ENCODE measurements at regions not wholly inside any gene's neighbourhood (a gene's known extent, or its start where the extent isn't known, plus 50 kb on each side); places are given as distances from the start of the nearest gene placed in this dataset.
"Not testable (repeated sequence)": the region's sequence is repeated elsewhere in the genome, so short reads cannot be mapped to it uniquely, and the experiment has no call there.

DNA sequence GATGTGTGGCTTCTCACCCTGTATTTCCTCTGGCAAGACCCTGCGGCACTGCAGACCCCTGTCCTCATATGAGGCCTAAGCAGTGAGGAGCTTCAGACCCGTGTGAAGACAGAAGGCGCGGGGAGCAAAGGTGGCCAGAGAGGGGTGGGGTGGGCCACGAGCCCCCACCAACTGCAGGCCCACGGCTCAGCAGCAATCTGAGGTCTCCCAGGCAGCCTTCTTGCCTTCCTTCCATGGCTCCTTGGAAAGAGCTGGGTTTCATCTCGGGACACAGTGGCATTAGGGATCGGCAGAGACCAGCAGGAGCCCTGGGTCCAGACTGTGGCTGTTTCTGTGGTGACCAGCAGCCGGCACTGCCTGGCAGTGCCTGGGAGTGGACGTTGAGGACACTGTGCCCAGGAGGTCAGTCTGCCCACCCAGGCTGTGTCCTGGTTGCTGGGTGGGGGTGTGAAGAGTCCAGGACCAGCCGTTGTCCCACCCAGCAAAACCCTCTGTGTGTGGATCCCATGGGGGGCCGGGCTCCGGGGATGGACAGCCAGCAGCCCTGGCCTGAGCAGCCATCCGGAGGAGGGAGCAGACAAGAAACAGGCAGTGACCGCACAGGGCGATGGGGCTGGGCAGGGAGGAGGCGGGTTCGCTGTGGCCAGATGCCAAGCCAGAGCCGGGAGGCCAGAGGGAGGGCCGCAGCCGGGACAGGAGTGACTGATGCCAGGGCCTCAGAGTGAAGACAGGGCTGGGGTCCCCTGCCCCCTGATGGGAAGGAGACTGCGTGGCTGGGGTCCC, 73.8 kb downstream of the RRM2 start:
- Histone ChIP-seq H3K4me1 (no peaks in the 10 kb centered on the region), H3K36me3 (no peaks in the 10 kb centered on the region), H3K9ac (ENCODE audit: low read depth in 2 of 2, low read length in 2 of 2) (no peak overlapping the region), H3K27ac (no peak overlapping the region), H3K9me3 (no peaks in the 10 kb centered on the region), H3K4me3 (no peak overlapping the region), H3K27me3 (no peaks in the 10 kb centered on the region)
- peak; percentile 45 for DNase-seq
- intact Hi-C loops (cut with DNase I), result no loop called here
- TF ChIP-seq, protein P1, sequence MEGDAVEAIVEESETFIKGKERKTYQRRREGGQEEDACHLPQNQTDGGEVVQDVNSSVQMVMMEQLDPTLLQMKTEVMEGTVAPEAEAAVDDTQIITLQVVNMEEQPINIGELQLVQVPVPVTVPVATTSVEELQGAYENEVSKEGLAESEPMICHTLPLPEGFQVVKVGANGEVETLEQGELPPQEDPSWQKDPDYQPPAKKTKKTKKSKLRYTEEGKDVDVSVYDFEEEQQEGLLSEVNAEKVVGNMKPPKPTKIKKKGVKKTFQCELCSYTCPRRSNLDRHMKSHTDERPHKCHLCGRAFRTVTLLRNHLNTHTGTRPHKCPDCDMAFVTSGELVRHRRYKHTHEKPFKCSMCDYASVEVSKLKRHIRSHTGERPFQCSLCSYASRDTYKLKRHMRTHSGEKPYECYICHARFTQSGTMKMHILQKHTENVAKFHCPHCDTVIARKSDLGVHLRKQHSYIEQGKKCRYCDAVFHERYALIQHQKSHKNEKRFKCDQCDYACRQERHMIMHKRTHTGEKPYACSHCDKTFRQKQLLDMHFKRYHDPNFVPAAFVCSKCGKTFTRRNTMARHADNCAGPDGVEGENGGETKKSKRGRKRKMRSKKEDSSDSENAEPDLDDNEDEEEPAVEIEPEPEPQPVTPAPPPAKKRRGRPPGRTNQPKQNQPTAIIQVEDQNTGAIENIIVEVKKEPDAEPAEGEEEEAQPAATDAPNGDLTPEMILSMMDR (IDR thresholded peaks at IDR 0.05), result no peak

DNA sequence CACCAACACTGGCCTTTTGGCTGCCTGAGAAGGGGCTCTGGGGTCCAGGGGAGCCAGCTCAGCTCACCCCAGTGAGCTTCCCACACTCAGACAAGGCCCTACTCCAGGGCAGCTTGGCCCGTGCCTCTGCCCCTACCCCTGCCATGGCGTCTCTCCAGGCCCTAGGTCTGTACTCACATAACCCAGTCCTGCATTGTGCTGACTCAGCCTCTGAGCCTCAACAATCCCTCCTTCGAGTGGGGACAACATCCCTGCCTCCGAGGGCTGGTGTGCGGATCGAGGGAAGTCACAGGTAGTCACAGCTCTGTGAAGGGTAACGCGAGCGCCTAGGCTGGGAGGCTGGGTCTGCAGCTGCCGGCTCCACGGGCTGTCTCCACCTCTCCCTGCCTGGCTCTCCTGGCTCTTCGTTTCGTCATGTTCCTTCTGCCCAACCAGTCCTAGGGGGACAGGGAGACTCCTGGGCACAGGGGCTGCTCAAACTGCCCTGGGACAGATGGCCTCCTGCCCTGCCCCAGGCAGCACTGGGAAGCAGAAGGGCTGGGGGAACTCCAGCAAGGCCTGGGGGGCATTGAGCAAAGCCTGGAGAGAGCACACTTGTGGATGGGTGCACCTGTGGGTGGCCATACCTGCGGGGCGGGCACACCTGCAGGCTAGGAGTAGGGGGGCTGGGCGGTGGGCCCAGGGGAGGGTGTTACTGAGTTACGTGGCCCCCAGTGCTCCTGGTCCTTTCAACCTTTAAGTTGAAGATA, 74.6 kb downstream of the RRM2 start:
- no peaks in the 10 kb centered on the region for H3K9me3 ChIP-seq
- TF ChIP-seq, protein P1 (IDR thresholded peaks at IDR 0.05), result no peak
- no peak for DNase-seq
- H3K36me3 ChIP-seq, result no peaks in the 10 kb centered on the region
- H3K4me1 ChIP-seq, result no peaks in the 10 kb centered on the region
- no peak overlapping the region for H3K9ac ChIP-seq (ENCODE audit: low read depth in 2 of 2, low read length in 2 of 2)
- no peaks in the 10 kb centered on the region for H3K27me3 ChIP-seq
- no peak overlapping the region for H3K4me3 ChIP-seq
- H3K27ac ChIP-seq, result no peak overlapping the region
- intact Hi-C loops (cut with DNase I), result no loop called here

DNA sequence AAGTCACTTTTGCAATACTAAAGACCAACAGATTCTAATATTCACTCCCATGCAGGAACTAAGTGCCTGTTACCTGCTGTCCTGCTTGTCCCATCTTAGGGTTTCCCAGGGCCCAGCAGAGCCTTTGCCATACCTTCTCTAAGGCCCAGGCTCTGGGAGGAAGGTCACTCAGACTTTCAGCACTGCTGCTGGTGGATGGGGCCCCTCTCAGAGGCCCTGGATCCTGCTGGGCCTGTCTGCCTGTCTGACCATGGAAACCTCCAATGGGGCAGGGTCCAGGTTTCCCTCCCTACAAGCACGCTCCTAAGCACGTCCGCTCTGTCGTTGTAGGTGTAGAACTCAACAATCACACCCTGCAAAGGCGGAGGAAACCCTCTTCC, 75.1 kb downstream of the RRM2 start:
- no peaks in the 10 kb centered on the region for H3K27me3 ChIP-seq
- H3K27ac ChIP-seq, result no peak overlapping the region
- TF ChIP-seq, protein P1 (IDR thresholded peaks at IDR 0.05), result no peak
- DNase-seq, result no peak
- no peak overlapping the region for H3K9ac ChIP-seq (ENCODE audit: low read depth in 2 of 2, low read length in 2 of 2)
- H3K9me3 ChIP-seq, result no peaks in the 10 kb centered on the region
- H3K4me3 ChIP-seq, result no peak overlapping the region
- intact Hi-C loops (cut with DNase I), result no loop called here
- no peaks in the 10 kb centered on the region for H3K4me1 ChIP-seq
- no peaks in the 10 kb centered on the region for H3K36me3 ChIP-seq

DNA sequence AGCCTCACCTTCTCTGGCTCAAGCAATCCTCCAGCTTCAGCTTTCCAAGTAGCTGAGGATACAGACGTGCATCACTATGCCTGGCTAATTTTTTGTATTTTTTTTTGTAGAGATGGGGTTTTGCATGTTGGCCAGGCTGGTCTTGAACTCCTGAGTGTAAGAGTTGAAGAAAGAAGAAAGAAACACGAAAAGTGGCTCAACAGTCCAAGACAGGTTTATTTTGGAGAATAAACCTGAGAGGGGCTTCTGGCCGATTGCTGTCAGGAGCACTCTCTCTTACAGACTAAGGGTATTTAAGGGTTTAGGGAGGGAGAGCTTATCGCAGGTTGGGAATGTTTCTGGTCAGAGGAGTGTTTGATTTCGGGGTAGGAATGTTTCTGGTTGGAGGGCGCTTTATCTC, 75.9 kb downstream of the RRM2 start:
- not testable (repeated sequence) for H3K27ac ChIP-seq

DNA sequence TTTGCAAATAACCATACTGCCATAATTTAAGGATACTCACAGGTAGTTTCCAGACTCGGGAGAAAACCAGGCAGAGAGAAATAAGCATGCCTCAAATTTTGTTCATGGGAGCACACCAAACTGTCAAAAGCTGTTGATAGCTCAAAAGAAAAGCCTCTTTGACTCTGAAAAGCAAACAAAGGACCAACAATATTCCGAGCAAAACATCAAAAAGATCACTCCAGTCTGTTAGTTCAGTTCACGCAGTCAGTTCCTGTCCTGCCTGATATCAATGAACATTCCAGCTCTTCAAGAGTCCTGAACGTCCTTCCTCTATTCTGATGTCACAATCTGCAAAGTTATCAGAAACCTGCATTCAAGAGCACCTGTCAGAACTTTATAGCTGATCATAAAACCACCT, 78.7 kb downstream of the RRM2 start:
- H3K9ac ChIP-seq (ENCODE audit: low read depth in 2 of 2, low read length in 2 of 2), result no peak overlapping the region
- TF ChIP-seq, protein P1 (IDR thresholded peaks at IDR 0.05), result no peak
- H3K27ac ChIP-seq, result no peak overlapping the region
- H3K4me1 ChIP-seq, result no peaks in the 10 kb centered on the region
- no peaks in the 10 kb centered on the region for H3K27me3 ChIP-seq
- no peaks in the 10 kb centered on the region for H3K36me3 ChIP-seq
- no peaks in the 10 kb centered on the region for H3K9me3 ChIP-seq
- no peak overlapping the region for H3K4me3 ChIP-seq
- DNase-seq, result no peak
- intact Hi-C loops (cut with DNase I), result no loop called here

More for the DNA sequence above, 75.9 kb downstream of the RRM2 start:
- H3K4me1 ChIP-seq; H3K9ac ChIP-seq (ENCODE audit: low read depth in 2 of 2, low read length in 2 of 2); H3K9me3 ChIP-seq; H3K27me3 ChIP-seq; H3K4me3 ChIP-seq; DNase-seq; intact Hi-C loops (cut with DNase I); H3K36me3 ChIP-seq: not testable (repeated sequence)

DNA sequence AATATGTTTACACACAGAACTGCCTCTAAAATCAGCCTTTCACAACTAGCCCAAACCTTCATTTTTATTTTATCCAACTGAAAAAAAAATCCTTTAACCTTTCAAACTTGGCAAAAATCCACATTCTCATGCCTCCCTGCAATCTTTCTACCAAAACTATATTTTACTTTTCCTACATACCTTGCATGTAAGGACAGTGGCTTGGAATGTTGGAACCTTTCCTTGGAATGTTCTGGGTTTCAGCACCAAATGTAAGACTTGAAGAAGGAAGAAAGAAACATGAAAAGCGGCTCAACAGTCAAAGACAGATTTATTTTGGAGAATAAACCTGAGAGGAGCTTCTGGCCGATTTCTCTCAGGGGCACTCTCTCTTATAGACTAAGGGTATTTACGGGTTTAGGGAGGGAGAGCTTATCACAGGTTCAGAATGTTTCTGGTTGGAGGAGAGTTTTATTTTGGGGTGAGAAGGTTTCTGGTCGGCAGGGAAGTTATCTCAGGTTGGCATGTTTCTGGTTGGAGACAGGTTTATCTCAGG, 79.7 kb downstream of the RRM2 start:
- TF ChIP-seq, protein P1 (IDR thresholded peaks at IDR 0.05), result no peak
- Histone ChIP-seq H3K4me1 (no peaks in the 10 kb centered on the region), H3K36me3 (no peaks in the 10 kb centered on the region), H3K9me3 (no peaks in the 10 kb centered on the region), H3K4me3 (no peak overlapping the region), H3K27me3 (no peaks in the 10 kb centered on the region), H3K27ac (no peak overlapping the region), H3K9ac (ENCODE audit: low read depth in 2 of 2, low read length in 2 of 2) (no peak overlapping the region)
- no peak for DNase-seq
- intact Hi-C loops (cut with DNase I), result no loop called here

All from colonic mucosa (tissue), 4 donors.